ENCODE measurements at regions not wholly inside any gene's neighbourhood (a gene's known extent, or its start where the extent isn't known, plus 50 kb on each side); places are given as distances from the start of the nearest gene placed in this dataset.

- ChIA-PET CTCF (interaction anchor here (0.6 kb wide), 3 partner anchors 82 to 1925 kb away, joined by 3 to 5 read pairs (median 3); no protein-coding TSS in a partner anchor), POLR2A (interaction anchor here (0.6 kb wide), 1 partner anchor 27 kb away, joined by 3 read pairs; no protein-coding TSS in a partner anchor)
- peaks cover 8% of the 10 kb centered on the region; the same call in 1 of the 2 replicates for H3K4me1 ChIP-seq (ENCODE audit: control insufficient read depth, insufficient read depth, low read length)
- no peaks in the 10 kb centered on the region for H3K9me3 ChIP-seq (ENCODE audit: control insufficient read depth, insufficient read depth, low read depth, low read length)
- TF ChIP-seq ZNF341 (tag by site-specific recombination; IDR thresholded peaks at IDR 0.05; ENCODE audit: low read depth), result no peak
- H3K36me3 ChIP-seq (ENCODE audit: control insufficient read depth in 2 of 2, insufficient read depth in 1 of 2, low read length in 2 of 2), result no peaks in the 10 kb centered on the region
- no peak overlapping the region for H3K4me3 ChIP-seq (ENCODE audit: low read depth, low read length)
- H3K27ac ChIP-seq (ENCODE audit: extremely low read depth, low read depth, low read length), result no peak overlapping the region
Observed at GRCh38 chr6:15773806-15774410, 111.1 kb upstream of the DTNBP1 start.

GRCh38 chr6:15770347-15771143, 107.7 kb upstream of the DTNBP1 start:
- Histone ChIP-seq H3K4me1 (ENCODE audit: control insufficient read depth, insufficient read depth, low read length) (peaks cover 8% of the 10 kb centered on the region; the same call in 1 of the 2 replicates), H3K36me3 (ENCODE audit: control insufficient read depth in 2 of 2, insufficient read depth in 1 of 2, low read length in 2 of 2) (no peaks in the 10 kb centered on the region), H3K4me3 (ENCODE audit: low read depth, low read length) (no peak overlapping the region), H3K9me3 (ENCODE audit: control insufficient read depth, insufficient read depth, low read depth, low read length) (no peaks in the 10 kb centered on the region), H3K27ac (ENCODE audit: extremely low read depth, low read depth, low read length) (no peak overlapping the region)
- TF ChIP-seq ZNF830 (tag by site-specific recombination; IDR thresholded peaks at IDR 0.05; ENCODE audit: low read depth), result no peak
- no peak for TF ChIP-seq ZNF791 (tag by site-specific recombination; IDR thresholded peaks at IDR 0.05)
- TF ChIP-seq ZSCAN18 (tag by site-specific recombination; IDR thresholded peaks at IDR 0.05), result no peak
- TF ChIP-seq HOXD13 (CRISPR knock-in tag; IDR thresholded peaks at IDR 0.05; ENCODE audit: borderline replicate concordance), result 0 out of 2 replicates have a peak, but pooled peaks have one; percentile 22
- 0 out of 2 replicates have a peak, but pooled peaks have one; percentile 34 for TF ChIP-seq CTCF (tag by site-specific recombination; IDR thresholded peaks at IDR 0.05)
- TF ChIP-seq BCL11A (tag by site-specific recombination; IDR thresholded peaks at IDR 0.05; ENCODE audit: low read depth), result no peak
- ChIA-PET CTCF (interaction anchor here (1.0 to 2.4 kb wide), 4 partner anchors 9 to 435 kb away, joined by 3 to 7 read pairs (median 4); no protein-coding TSS in a partner anchor), POLR2A (interaction anchor here (1.1 to 2.2 kb wide), 2 partner anchors 23 to 359 kb away, joined by 4 to 13 read pairs; partner anchors contain the start of gene MYLIP)

GRCh38 chr6:15769511-15770018, 106.7 kb upstream of the DTNBP1 start:
- H3K27ac ChIP-seq (ENCODE audit: extremely low read depth, low read depth, low read length), result no peak overlapping the region
- H3K9me3 ChIP-seq (ENCODE audit: control insufficient read depth, insufficient read depth, low read depth, low read length), result no peaks in the 10 kb centered on the region
- POLR2A ChIA-PET, result interaction anchor here (0.7 to 2.2 kb wide), 3 partner anchors 24 to 360 kb away, joined by 4 to 13 read pairs (median 5); partner anchors contain the start of gene MYLIP
- H3K4me3 ChIP-seq (ENCODE audit: low read depth, low read length), result no peak overlapping the region
- no peaks in the 10 kb centered on the region for H3K36me3 ChIP-seq (ENCODE audit: control insufficient read depth in 2 of 2, insufficient read depth in 1 of 2, low read length in 2 of 2)
- CTCF ChIA-PET, result interaction anchor here (0.5 to 2.4 kb wide), 8 partner anchors 10 to 1659 kb away, joined by 3 to 7 read pairs (median 4); no protein-coding TSS in a partner anchor
- H3K4me1 ChIP-seq (ENCODE audit: control insufficient read depth, insufficient read depth, low read length), result peaks cover 8% of the 10 kb centered on the region; the same call in 1 of the 2 replicates
- TF ChIP-seq SP7 (tag by site-specific recombination; IDR thresholded peaks at IDR 0.05) (0 out of 2 replicates have a peak, but pooled peaks have one; percentile 39), MEIS1 (CRISPR knock-in tag; IDR thresholded peaks at IDR 0.05; ENCODE audit: borderline replicate concordance) (peak; percentile 61; the same call in 1 of the 2 replicates), ZNF24 (tag by site-specific recombination; IDR thresholded peaks at IDR 0.05) (no peak), ZNF184 (tag by site-specific recombination; IDR thresholded peaks at IDR 0.05) (0 out of 2 replicates have a peak, but pooled peaks have one; percentile 12), ZFHX2 (tag by site-specific recombination; conservative IDR thresholded peaks at IDR 0.05) (no peak), ZNF664 (tag by site-specific recombination; IDR thresholded peaks at IDR 0.05) (0 out of 2 replicates have a peak, but pooled peaks have one; percentile 38), ZBTB26 (tag by site-specific recombination; optimal IDR thresholded peaks at IDR 0.05) (no peak), ZNF544 (tag by site-specific recombination; IDR thresholded peaks at IDR 0.05) (no peak), ZNF133 (tag by site-specific recombination; IDR thresholded peaks at IDR 0.05) (no peak), SCRT2 (tag by site-specific recombination; IDR thresholded peaks at IDR 0.05) (no peak), ZNF140 (tag by site-specific recombination; IDR thresholded peaks at IDR 0.05) (no peak), ZBTB7A (tag by site-specific recombination; IDR thresholded peaks at IDR 0.05; ENCODE audit: low read depth) (no peak), PRDM10 (tag by site-specific recombination; IDR thresholded peaks at IDR 0.05) (0 out of 2 replicates have a peak, but pooled peaks have one; percentile 27)
